Testis (tissue), 2 donors: ENCODE measurements at regions not wholly inside any gene's neighbourhood (a gene's known extent, or its start where the extent isn't known, plus 50 kb on each side); places are given as distances from the start of the nearest gene placed in this dataset.

Experiments used
- DNase-seq: peaks from one replicate; pipeline ENCODE4 v3.0.0-alpha.2; 2019
- H3K27ac ChIP-seq, 2 donors: fragments of 200-600 bp; sonication (generic); one replicate each; pipeline ENCODE4 v1.5.1; 2019
- H3K27me3 ChIP-seq: fragments of 200-600 bp; sonication (generic); one replicate; pipeline ENCODE4 v1.5.1; 2019
- H3K36me3 ChIP-seq: fragments of 200-600 bp; sonication (generic); one replicate; pipeline ENCODE4 v1.5.1; 2017; ENCODE audit warnings: low read depth; ENCODE audit errors: missing control alignments
- H3K4me1 ChIP-seq: fragments of 200-600 bp; sonication (generic); one replicate; pipeline ENCODE4 v1.5.1; 2019
- H3K4me3 ChIP-seq, 2 donors: fragments of 200-600 bp; sonication (generic); one replicate each; pipeline ENCODE4 v1.5.1; 2017 to 2019
- H3K9me3 ChIP-seq: fragments of 200-600 bp; sonication (generic); one replicate; pipeline ENCODE4 v1.5.1; 2017
- CTCF ChIP-seq, 3 experiments: fragments of 450-650 bp in 2 of 3; fragments of 200-600 bp in 1 of 3; sonication (generic) in 1 of 3; IDR thresholded peaks; one replicate each; pipeline ENCODE4 v1.5.1; 2016 to 2019; ENCODE audit warnings: antibody characterized with exemption in 3 of 3, mild to moderate bottlenecking in 2 of 3, moderate library complexity in 1 of 3
- POLR2A ChIP-seq: fragments of 450-650 bp; IDR thresholded peaks from one replicate; pipeline ENCODE4 v1.6.1; 2017; ENCODE audit warnings: antibody characterized with exemption, mild to moderate bottlenecking, moderate library complexity
- WGBS, 2 donors: methylation state at CpG; one replicate each; pipeline ENCODE4 v1.1.5; 2018; 5-methylcytosine and 5-hydroxymethylcytosine counted together
- intact Hi-C: fragments of 100-400 bp; cut with DNase I; formaldehyde crosslinking; loops from one replicate; pipeline ENCODE4 v1.15.1; 2023; ENCODE audit warnings: low total_unique reads

GRCh38 chr14:56888274-56888673 lies 78.0 kb upstream of the OTX2 start:
- no peak for TF ChIP-seq POLR2A
- TF ChIP-seq CTCF (IDR thresholded peaks at IDR 0.05) = no peak
- Histone ChIP-seq H3K4me1 (no peaks in the 10 kb centered on the region), H3K4me3 (no peak overlapping the region), H3K9me3 (no peaks in the 10 kb centered on the region), H3K27me3 (no peaks in the 10 kb centered on the region), H3K27ac (no peak overlapping the region), H3K36me3 (no peaks in the 10 kb centered on the region)
- intact Hi-C loops = no loop called here
- WGBS, 2 donors = 72 to 75% methylated on average over 3 of the region's 3 CpGs
- no peak for DNase-seq

- no peak for TF ChIP-seq CTCF (IDR thresholded peaks at IDR 0.05)
- TF ChIP-seq POLR2A = no peak
- 58 to 71% methylated on average over 2 of the region's 2 CpGs for WGBS, 2 donors
- H3K36me3 ChIP-seq = no peaks in the 10 kb centered on the region
- DNase-seq = no peak
- no peaks in the 10 kb centered on the region for H3K4me1 ChIP-seq
- no peaks in the 10 kb centered on the region for H3K9me3 ChIP-seq
- H3K27ac ChIP-seq = no peak overlapping the region
- no peak overlapping the region for H3K4me3 ChIP-seq
- intact Hi-C loops = no loop called here
- H3K27me3 ChIP-seq = no peaks in the 10 kb centered on the region
These were observed 76.9 kb upstream of the OTX2 start for GRCh38 chr14:56887216-56887615.

GRCh38 chr14:56886471-56887062 lies 76.3 kb upstream of the OTX2 start:
- no peak for DNase-seq
- Histone ChIP-seq H3K27me3 (no peaks in the 10 kb centered on the region), H3K9me3 (no peaks in the 10 kb centered on the region), H3K36me3 (no peaks in the 10 kb centered on the region), H3K27ac (no peak overlapping the region), H3K4me1 (no peaks in the 10 kb centered on the region), H3K4me3 (no peak overlapping the region)
- no peak for TF ChIP-seq POLR2A
- TF ChIP-seq CTCF (IDR thresholded peaks at IDR 0.05) = no peak
- intact Hi-C loops = no loop called here
- WGBS, 2 donors = 82 to 88% methylated on average over 6 of the region's 6 CpGs

GRCh38 chr14:56885825-56886224 lies 75.5 kb upstream of the OTX2 start:
- 45 to 50% methylated on average over 2 of the region's 2 CpGs for WGBS, 2 donors
- H3K27ac ChIP-seq = no peak overlapping the region
- intact Hi-C loops = no loop called here
- no peak for DNase-seq
- no peaks in the 10 kb centered on the region for H3K27me3 ChIP-seq
- H3K9me3 ChIP-seq = no peaks in the 10 kb centered on the region
- no peak for TF ChIP-seq POLR2A
- no peak for TF ChIP-seq CTCF (IDR thresholded peaks at IDR 0.05)
- no peaks in the 10 kb centered on the region for H3K4me1 ChIP-seq
- no peaks in the 10 kb centered on the region for H3K36me3 ChIP-seq
- no peak overlapping the region for H3K4me3 ChIP-seq

GRCh38 chr14:56884617-56885016 lies 74.3 kb upstream of the OTX2 start:
- Histone ChIP-seq H3K27ac (no peak overlapping the region), H3K36me3 (no peaks in the 10 kb centered on the region), H3K9me3 (no peaks in the 10 kb centered on the region), H3K4me3 (no peak overlapping the region), H3K27me3 (no peaks in the 10 kb centered on the region), H3K4me1 (no peaks in the 10 kb centered on the region)
- intact Hi-C loops = no loop called here
- no peak for DNase-seq
- TF ChIP-seq POLR2A = no peak
- no peak for TF ChIP-seq CTCF (IDR thresholded peaks at IDR 0.05)
- 50 to 56% methylated on average over 6 of the region's 6 CpGs for WGBS, 2 donors
